SK-N-SH treated with all-trans-retinoic acid at 6 μM for 48 hours (cell line): ENCODE measurements at regions not wholly inside any gene's neighbourhood (a gene's known extent, or its start where the extent isn't known, plus 50 kb on each side); places are given as distances from the start of the nearest gene placed in this dataset.

Experiments
- CSDC2 ChIP-seq: fragments of 250-450 bp; sonication (Bioruptor Pico); IDR thresholded peaks from 2 replicates; pipeline ENCODE4 v1.5.0; 2020; ENCODE audit warnings: mild to moderate bottlenecking, moderate library complexity
- TCF4 ChIP-seq: fragments of 250-450 bp; sonication (Bioruptor Pico); IDR thresholded peaks from 2 replicates; pipeline ENCODE4 v1.8.0; 2021; ENCODE audit warnings: mild to moderate bottlenecking, moderate library complexity, borderline replicate concordance
- ZFP30 ChIP-seq: fragments of 450-650 bp; formaldehyde crosslinking; IDR thresholded peaks from 2 replicates; pipeline ENCODE4 v1.5.0; 2022; ENCODE audit warnings: mild to moderate bottlenecking, moderate library complexity
- ZNF70 ChIP-seq: fragments of 450-650 bp; formaldehyde crosslinking; IDR thresholded peaks from 2 replicates; pipeline ENCODE4 v1.5.0; 2020; ENCODE audit warnings: mild to moderate bottlenecking, moderate library complexity

- TF ChIP-seq ZFP30 (CRISPR knock-in tag), result no peak
- no peak for TF ChIP-seq TCF4 (CRISPR knock-in tag)
- TF ChIP-seq ZNF70 (CRISPR knock-in tag), result no peak
- no peak for TF ChIP-seq CSDC2
Measured at GRCh38 chr10:125502276-125502675, 180.7 kb downstream of the TEX36 start.
